GM12874 (cell line): ENCODE measurements at regions not wholly inside any gene's neighbourhood (a gene's known extent, or its start where the extent isn't known, plus 50 kb on each side); places are given as distances from the start of the nearest gene placed in this dataset.

Source experiments
- TF ChIP-seq, protein P1 (sequence below): IDR thresholded peaks from 2 replicates; pipeline ENCODE4 v1.5.1; 2011; ENCODE audit warnings: low read depth, mild to moderate bottlenecking, control low read depth, low read length, moderate library complexity; ENCODE audit not compliant: insufficient read depth

DNA sequence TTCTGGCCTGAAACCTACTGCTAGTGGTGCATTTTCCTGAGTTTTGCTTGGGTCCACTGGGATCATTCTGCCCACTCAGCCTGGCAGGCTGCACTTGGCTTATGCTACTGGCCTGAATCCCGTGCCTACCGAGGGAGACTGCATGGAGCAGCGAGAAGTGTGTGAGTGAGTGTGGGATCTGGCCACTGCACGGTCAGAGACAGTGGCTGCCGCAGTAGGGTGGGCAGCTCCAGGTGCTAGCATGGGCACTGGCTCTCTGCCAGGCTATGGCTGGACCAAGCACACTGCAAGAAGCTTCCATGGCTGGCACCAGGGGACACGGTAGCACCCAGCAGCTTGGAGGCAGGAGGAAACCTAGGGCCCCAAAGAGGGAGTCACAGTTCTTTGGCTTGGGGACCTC, 1058.7 kb upstream of the ACO1 start:
- TF ChIP-seq, protein P1, sequence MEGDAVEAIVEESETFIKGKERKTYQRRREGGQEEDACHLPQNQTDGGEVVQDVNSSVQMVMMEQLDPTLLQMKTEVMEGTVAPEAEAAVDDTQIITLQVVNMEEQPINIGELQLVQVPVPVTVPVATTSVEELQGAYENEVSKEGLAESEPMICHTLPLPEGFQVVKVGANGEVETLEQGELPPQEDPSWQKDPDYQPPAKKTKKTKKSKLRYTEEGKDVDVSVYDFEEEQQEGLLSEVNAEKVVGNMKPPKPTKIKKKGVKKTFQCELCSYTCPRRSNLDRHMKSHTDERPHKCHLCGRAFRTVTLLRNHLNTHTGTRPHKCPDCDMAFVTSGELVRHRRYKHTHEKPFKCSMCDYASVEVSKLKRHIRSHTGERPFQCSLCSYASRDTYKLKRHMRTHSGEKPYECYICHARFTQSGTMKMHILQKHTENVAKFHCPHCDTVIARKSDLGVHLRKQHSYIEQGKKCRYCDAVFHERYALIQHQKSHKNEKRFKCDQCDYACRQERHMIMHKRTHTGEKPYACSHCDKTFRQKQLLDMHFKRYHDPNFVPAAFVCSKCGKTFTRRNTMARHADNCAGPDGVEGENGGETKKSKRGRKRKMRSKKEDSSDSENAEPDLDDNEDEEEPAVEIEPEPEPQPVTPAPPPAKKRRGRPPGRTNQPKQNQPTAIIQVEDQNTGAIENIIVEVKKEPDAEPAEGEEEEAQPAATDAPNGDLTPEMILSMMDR, result no peak

DNA sequence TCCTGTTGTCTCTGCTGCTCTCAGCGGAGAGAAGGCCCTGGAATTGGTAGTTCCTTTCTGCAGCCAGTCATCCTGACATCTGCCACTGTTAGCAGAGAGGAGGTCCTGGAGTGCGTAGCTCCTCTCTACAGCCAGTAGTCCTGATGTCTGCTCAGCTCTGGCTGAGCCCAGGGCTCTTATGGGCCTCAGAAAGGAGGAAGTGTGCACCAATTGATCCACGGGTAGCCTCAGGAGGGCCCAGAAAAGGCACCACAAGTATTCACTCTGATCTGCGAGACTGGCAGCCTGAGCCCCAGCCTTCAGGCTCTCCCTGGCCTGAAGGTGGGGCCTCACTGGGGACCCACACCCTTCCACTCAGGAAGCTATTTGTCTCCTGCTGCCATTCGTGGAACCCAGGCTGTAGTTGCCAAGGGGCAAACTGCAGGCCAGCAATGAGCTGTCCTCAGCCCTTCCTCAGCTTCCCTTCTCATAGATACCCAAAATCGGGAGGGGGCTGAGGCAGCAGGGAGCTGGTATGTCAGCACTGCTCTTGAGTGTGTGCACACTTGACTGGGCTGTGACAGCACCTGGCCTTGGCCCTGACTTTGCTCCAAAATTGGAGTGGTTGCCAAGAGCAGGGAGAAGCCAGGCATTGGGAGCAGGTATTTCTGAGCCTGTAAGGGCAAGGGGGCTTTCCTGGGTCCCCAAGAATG, 1049.5 kb upstream of the ACO1 start:
- TF ChIP-seq, protein P1, result no peak

DNA sequence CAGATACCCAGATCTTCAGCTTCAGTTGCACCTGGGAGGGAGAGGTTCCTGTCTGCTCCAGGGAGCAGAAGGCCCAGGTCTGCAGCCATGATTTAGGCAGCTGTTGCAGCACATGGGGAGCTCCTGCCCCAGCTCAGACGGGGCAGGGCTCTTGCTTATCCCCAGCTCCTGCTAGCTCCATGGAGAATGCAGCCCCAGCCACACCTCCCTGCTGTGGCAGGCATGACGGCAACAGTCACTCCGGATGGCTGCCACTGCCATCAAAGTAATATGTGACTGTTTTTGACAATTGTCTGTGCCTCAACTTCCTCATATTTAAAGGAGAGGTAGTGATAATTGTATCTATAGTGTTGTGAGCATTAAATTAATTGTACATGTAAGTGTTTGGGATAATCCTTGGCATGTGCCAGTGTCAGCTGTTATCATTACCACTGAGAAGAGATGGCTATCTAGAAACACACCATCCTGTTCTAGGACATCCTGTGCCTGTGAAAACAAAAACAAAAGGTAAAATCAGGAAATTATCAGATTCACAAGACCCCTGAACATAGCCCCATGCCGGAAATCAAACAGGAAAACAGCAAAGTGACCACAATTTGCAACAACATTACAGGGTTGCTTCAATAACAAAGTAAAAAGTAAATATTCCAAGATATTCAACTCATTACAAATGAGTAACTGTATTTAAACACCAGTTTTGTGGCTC, 1048.8 kb upstream of the ACO1 start:
- TF ChIP-seq, protein P1, result no peak

DNA sequence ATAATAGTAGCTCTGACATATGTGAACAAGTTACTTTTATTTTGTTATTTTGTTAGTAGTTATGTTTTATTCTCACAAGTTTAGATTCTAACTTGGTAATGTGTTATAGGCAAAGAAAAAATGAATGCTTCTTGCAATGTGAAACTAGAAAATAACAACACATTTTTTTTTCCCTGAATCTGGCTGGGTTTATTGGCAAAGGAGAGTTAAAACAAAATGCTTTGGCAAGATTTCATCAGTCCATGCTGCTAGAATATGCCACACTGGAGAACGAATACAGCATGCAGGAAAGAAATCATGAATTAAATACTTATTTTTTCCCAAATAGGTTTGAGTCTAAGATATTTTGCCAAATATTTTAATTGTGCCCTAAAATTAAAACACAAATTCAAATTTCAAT, 1048.1 kb upstream of the ACO1 start:
- TF ChIP-seq, protein P1, result no peak

DNA sequence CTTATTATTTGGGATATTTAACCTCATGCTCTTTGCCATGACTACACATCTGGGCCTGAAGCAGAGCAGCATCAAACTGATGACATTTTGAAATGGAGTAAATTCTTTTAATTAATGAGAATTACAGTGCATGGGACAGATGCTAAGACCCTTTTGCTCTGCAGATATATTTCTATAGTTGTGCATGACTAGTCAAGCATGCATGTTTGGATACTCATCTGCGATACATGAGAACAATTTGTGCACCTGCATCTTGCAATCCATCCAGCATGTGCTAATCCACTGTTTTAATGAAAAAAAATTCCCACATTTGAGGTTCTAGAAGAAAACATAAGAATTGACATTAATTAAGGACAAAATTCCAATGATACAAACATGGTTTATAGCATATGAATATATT, 1047.6 kb upstream of the ACO1 start:
- TF ChIP-seq, protein P1, result no peak

DNA sequence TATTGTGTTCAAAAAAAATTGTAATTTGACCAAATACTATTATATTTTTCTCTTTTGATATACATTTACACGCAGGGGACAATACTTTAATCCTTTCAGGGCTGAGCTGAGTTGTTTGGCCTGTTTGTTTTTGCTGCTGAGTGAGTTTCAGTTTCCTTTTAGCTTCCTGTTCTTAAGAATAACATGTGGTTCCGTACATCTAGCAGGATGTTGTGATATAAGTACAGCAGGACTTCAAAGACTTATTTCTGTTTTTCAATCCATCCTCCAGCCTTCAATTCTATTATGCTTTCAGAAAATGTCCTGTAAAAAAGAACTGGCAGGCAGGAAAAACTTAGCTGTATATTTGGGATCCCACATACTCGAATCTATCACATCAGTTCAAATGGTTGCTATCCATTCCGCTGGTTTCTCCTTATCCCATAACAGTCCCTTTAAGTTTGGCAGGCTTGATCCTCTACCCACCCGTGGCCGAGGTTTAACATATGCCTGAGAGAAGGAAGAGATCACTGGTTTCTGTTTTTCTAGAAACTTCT, 1037.3 kb upstream of the ACO1 start:
- TF ChIP-seq, protein P1, result no peak

DNA sequence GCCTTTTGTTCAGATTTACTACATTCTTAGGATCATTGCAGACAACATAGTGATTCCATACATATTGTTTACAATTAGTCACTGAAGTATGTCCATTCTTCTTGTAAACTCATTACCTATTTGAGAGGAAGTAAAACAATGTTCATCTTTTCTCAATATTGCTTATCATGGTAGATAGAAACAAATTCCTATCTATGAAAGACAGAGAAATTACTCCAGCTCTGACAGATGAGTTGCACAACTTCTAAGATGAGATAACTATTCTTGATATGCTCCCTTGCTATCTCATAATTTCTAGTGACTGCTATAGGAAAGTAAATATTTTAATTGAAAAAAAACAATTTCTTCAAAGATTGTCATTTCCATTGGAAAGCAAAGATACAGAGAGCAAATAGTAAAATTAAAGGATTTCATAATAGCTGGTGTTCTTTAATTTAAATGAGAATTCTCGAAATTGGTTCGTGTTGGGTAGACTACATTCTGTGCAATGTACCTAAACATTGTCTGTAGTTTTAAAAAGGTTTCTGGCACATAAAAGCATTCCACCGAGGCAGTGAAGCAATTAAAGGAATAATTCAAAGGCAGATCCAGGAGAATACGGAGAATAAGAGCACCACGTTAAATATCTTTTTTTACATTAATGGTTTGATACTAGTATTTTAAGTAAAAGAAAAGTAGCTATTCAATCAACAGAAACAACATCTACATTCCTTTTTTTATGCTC, 1029.1 kb upstream of the ACO1 start:
- TF ChIP-seq, protein P1, result no peak
